ENCODE measurements at regions not wholly inside any gene's neighbourhood (a gene's known extent, or its start where the extent isn't known, plus 50 kb on each side); places are given as distances from the start of the nearest gene placed in this dataset.

DNA sequence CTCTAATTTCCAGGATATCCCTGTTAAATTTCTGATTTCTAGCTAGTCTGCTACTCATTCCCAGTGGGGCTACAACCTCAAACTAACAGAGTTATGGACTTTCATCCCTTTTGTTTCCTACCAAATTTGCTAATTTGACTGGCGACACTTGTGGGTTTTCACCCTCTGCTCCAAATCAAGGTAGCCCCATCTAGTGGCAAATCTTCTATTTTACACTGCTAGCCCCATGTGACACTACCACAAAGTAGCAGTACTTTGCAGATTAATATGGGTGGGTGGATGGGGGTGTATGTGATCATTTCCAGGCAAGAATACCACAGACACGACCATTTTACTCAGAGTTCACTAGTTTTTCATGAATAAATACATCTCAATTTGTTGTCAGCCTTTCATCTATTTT lies 150.3 kb downstream of the MSL3 start:
- dilution Hi-C loops (cut with MboI; ENCODE audit: extremely low pct_ligation_motif_present, low sequenced_read_pairs), result no loop called here
- no peak for TF ChIP-seq POLR2A (IDR thresholded peaks at IDR 0.05; ENCODE audit: low read depth, low read length)
- TF ChIP-seq, protein P1, sequence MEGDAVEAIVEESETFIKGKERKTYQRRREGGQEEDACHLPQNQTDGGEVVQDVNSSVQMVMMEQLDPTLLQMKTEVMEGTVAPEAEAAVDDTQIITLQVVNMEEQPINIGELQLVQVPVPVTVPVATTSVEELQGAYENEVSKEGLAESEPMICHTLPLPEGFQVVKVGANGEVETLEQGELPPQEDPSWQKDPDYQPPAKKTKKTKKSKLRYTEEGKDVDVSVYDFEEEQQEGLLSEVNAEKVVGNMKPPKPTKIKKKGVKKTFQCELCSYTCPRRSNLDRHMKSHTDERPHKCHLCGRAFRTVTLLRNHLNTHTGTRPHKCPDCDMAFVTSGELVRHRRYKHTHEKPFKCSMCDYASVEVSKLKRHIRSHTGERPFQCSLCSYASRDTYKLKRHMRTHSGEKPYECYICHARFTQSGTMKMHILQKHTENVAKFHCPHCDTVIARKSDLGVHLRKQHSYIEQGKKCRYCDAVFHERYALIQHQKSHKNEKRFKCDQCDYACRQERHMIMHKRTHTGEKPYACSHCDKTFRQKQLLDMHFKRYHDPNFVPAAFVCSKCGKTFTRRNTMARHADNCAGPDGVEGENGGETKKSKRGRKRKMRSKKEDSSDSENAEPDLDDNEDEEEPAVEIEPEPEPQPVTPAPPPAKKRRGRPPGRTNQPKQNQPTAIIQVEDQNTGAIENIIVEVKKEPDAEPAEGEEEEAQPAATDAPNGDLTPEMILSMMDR (IDR thresholded peaks at IDR 0.05; ENCODE audit: extremely low read depth in 1 of 2, insufficient read depth in 1 of 2, low read depth in 1 of 2, low read length in 2 of 2), result peak; percentile 18 to 30
- Histone ChIP-seq H3K9me3 (replicated peaks; ENCODE audit: control insufficient read depth, insufficient read depth, low read length) (no peaks in the 10 kb centered on the region), H3K4me3 (replicated peaks in 1 of 3; ENCODE audit: insufficient read depth in 1 of 3, low read depth in 1 of 3, low read length in 3 of 3) (no peak overlapping the region), H3K9ac (replicated peaks; ENCODE audit: extremely low read depth, insufficient read depth, low read length) (no peak overlapping the region), H3K36me3 (ENCODE audit: control insufficient read depth in 2 of 2, extremely low read depth in 1 of 2, insufficient read depth in 2 of 2, low read length in 2 of 2) (no peaks in the 10 kb centered on the region), H3K9me1 (replicated peaks; ENCODE audit: control insufficient read depth, extremely low read depth, insufficient read depth, low read length) (no peaks in the 10 kb centered on the region), H3K4me2 (ENCODE audit: insufficient read depth, low read length) (no peak overlapping the region), H3K27ac (ENCODE audit: insufficient read depth, low read depth, low read length) (no peak overlapping the region), H4K20me1 (replicated peaks; ENCODE audit: control insufficient read depth, extremely low read depth, insufficient read depth, low read length) (no peaks in the 10 kb centered on the region), H3K79me2 (ENCODE audit: control insufficient read depth, insufficient read depth, low read length) (no peaks in the 10 kb centered on the region), H2AFZ (ENCODE audit: low read depth, low read length) (no peak overlapping the region), H3K4me1 (ENCODE audit: control insufficient read depth, extremely low read depth, insufficient read depth, low read length) (no peaks in the 10 kb centered on the region), H3K27me3 (ENCODE audit: control insufficient read depth in 2 of 2, insufficient read depth in 2 of 2, low read length in 2 of 2) (no peaks in the 10 kb centered on the region)
- peak; percentile 32 for DNase-seq (ENCODE audit: low read depth, low spot score)
- BruUV-seq (replicated peaks), result no TSS peak
- CTCF ChIA-PET, result interaction anchor here (0.9 to 3.0 kb wide), 2 partner anchors 117 to 121 kb away, joined by 3 to 23 read pairs; no protein-coding TSS in a partner anchor
- peak; percentile 82 for FAIRE-seq
- POLR2A ChIA-PET, result no interaction called here
- intact Hi-C loops (cut with micrococcal nuclease), result loop anchor here (1.0 to 5.0 kb wide), 2 partner anchors 121 to 376 kb away; no protein-coding TSS in a partner anchor

DNA sequence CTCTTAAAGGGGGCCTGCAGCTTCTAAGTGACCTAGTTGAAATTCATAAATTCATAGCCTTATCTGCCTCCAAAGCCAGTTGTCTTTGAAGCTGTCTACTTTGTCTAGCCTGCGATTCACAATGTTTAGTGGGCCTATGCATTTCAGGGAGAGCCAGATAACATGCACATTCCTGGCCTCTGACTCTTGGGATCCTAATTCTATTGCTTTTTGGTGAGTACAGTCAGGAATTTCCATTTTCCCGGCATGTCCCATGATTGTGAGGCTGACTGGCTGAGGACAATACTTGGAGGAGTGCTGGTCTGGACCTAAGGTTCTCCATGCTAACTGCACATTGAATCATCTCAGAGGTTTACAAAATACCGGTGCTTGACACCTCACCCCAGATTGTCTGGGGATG lies 155.0 kb downstream of the MSL3 start:
- FAIRE-seq, result no peak

More for the DNA sequence above, 155.0 kb downstream of the MSL3 start:
- no peaks in the 10 kb centered on the region for H3K9me1 ChIP-seq (replicated peaks; ENCODE audit: control insufficient read depth, extremely low read depth, insufficient read depth, low read length)
- H3K9ac ChIP-seq (replicated peaks; ENCODE audit: extremely low read depth, insufficient read depth, low read length), result no peak overlapping the region
- no peaks in the 10 kb centered on the region for H3K4me1 ChIP-seq (ENCODE audit: control insufficient read depth, extremely low read depth, insufficient read depth, low read length)
- CTCF ChIA-PET, result interaction anchor here (1.2 kb wide), 1 partner anchor 126 kb away, joined by 4 read pairs; no protein-coding TSS in a partner anchor
- no peaks in the 10 kb centered on the region for H3K79me2 ChIP-seq (ENCODE audit: control insufficient read depth, insufficient read depth, low read length)
- no peaks in the 10 kb centered on the region for H3K9me3 ChIP-seq (replicated peaks; ENCODE audit: control insufficient read depth, insufficient read depth, low read length)
- H2AFZ ChIP-seq (ENCODE audit: low read depth, low read length), result no peak overlapping the region
- DNase-seq (ENCODE audit: low read depth, low spot score), result no peak
- no peaks in the 10 kb centered on the region for H3K27me3 ChIP-seq (ENCODE audit: control insufficient read depth in 2 of 2, insufficient read depth in 2 of 2, low read length in 2 of 2)
- dilution Hi-C loops (cut with MboI; ENCODE audit: extremely low pct_ligation_motif_present, low sequenced_read_pairs) (no loop called here), intact Hi-C loops (cut with micrococcal nuclease) (no loop called here)
- POLR2A ChIA-PET, result no interaction called here
- no peaks in the 10 kb centered on the region for H3K36me3 ChIP-seq (ENCODE audit: control insufficient read depth in 2 of 2, extremely low read depth in 1 of 2, insufficient read depth in 2 of 2, low read length in 2 of 2)
- no peak for TF ChIP-seq EZH2 (IDR thresholded peaks at IDR 0.05; ENCODE audit: borderline replicate concordance, low read depth, low read length, severe bottlenecking)
- TF ChIP-seq MYC (IDR thresholded peaks at IDR 0.05; ENCODE audit: low read depth, low read length), result no peak
- TF ChIP-seq, protein P2, sequence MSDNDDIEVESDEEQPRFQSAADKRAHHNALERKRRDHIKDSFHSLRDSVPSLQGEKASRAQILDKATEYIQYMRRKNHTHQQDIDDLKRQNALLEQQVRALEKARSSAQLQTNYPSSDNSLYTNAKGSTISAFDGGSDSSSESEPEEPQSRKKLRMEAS (IDR thresholded peaks at IDR 0.05; ENCODE audit: insufficient read depth, insufficient read length), result no peak
- TF ChIP-seq FOS (IDR thresholded peaks at IDR 0.05; ENCODE audit: borderline replicate concordance, insufficient read depth, low read length), result no peak
- no peak for TF ChIP-seq POLR2AphosphoS5 (IDR thresholded peaks at IDR 0.05; ENCODE audit: insufficient read depth, low read depth, low read length)
- no peak for TF ChIP-seq GATA2 (IDR thresholded peaks at IDR 0.05; ENCODE audit: insufficient read depth, insufficient read length, low read depth, low read length)
- TF ChIP-seq POLR2A (IDR thresholded peaks at IDR 0.05; ENCODE audit: low read depth, low read length), result no peak
- TF ChIP-seq, protein P1 (IDR thresholded peaks at IDR 0.05; ENCODE audit: extremely low read depth in 1 of 2, insufficient read depth in 1 of 2, low read depth in 1 of 2, low read length in 2 of 2), result no peak
- TF ChIP-seq JUN (IDR thresholded peaks at IDR 0.05; ENCODE audit: borderline replicate concordance, insufficient read depth, insufficient read length, low read depth), result no peak
- H3K4me2 ChIP-seq (ENCODE audit: insufficient read depth, low read length), result no peak overlapping the region
- BruUV-seq (replicated peaks), result no TSS peak
- no peaks in the 10 kb centered on the region for H4K20me1 ChIP-seq (replicated peaks; ENCODE audit: control insufficient read depth, extremely low read depth, insufficient read depth, low read length)
- H3K4me3 ChIP-seq (replicated peaks in 1 of 3; ENCODE audit: insufficient read depth in 1 of 3, low read depth in 1 of 3, low read length in 3 of 3), result no peak overlapping the region
- H3K27ac ChIP-seq (ENCODE audit: insufficient read depth, low read depth, low read length), result no peak overlapping the region
